ENCODE measurements at regions not wholly inside any gene's neighbourhood (a gene's known extent, or its start where the extent isn't known, plus 50 kb on each side); places are given as distances from the start of the nearest gene placed in this dataset.

GRCh38 chr16:85187886-85188285, 75.6 kb upstream of the CIBAR2 start:
- peaks cover 24% of the 10 kb centered on the region; the same call in 1 of the 2 replicates for H3K79me2 ChIP-seq (ENCODE audit: insufficient read depth)
- WGBS (ENCODE audit: low lambda C conversion rate) = 91% methylated on average over 9 of the region's 12 CpGs

More at GRCh38 chr16:85187886-85188285, 75.6 kb upstream of the CIBAR2 start:
- ChIA-PET POLR2A (interaction anchor here (1.4 kb wide), 1 partner anchor 13 kb away, joined by 5 read pairs; no protein-coding TSS in a partner anchor), CTCF (interaction anchor here (1.0 to 3.5 kb wide), 5 partner anchors 10 to 65 kb away, joined by 3 to 18 read pairs (median 4); no protein-coding TSS in a partner anchor)
- no peaks in the 10 kb centered on the region for H3K9me2 ChIP-seq
- peaks cover 4% of the 10 kb centered on the region for H3F3A ChIP-seq (replicated peaks; ENCODE audit: insufficient read depth)
- DNase-seq = no peak
- no peak overlapping the region for H3K4me2 ChIP-seq
- no peaks in the 10 kb centered on the region for H4K20me1 ChIP-seq (ENCODE audit: insufficient read depth)
- TF ChIP-seq FOXM1 (IDR thresholded peaks at IDR 0.05; ENCODE audit: low read depth) (no peak), ZBTB33 (IDR thresholded peaks at IDR 0.05; ENCODE audit: borderline replicate concordance, low read depth) (no peak), RCOR1 (IDR thresholded peaks at IDR 0.05; ENCODE audit: low read length) (no peak), CHD2 (IDR thresholded peaks at IDR 0.05; ENCODE audit: low read length, partially characterized antibody) (no peak), PBX3 (IDR thresholded peaks at IDR 0.05) (no peak), TCF12 (IDR thresholded peaks at IDR 0.05) (no peak), TEAD4 (IDR thresholded peaks at IDR 0.05; ENCODE audit: borderline replicate concordance, insufficient read depth) (no peak), REST (IDR thresholded peaks at IDR 0.05; ENCODE audit: low read depth, low read length) (no peak), SMC3 (IDR thresholded peaks at IDR 0.05; ENCODE audit: low read depth, low read length) (no peak), USF2 (IDR thresholded peaks at IDR 0.05; ENCODE audit: borderline replicate concordance, low read depth, low read length) (no peak), RFX5 (IDR thresholded peaks at IDR 0.05; ENCODE audit: low read length) (no peak), TAF1 (IDR thresholded peaks at IDR 0.05; ENCODE audit: borderline replicate concordance, low read depth, low read length) (no peak), RAD21 (IDR thresholded peaks at IDR 0.05; ENCODE audit: low read length) (no peak), EZH2phosphoT487 (IDR thresholded peaks at IDR 0.05; ENCODE audit: borderline replicate concordance, low read depth) (no peak)
- TF ChIP-seq, protein P1, sequence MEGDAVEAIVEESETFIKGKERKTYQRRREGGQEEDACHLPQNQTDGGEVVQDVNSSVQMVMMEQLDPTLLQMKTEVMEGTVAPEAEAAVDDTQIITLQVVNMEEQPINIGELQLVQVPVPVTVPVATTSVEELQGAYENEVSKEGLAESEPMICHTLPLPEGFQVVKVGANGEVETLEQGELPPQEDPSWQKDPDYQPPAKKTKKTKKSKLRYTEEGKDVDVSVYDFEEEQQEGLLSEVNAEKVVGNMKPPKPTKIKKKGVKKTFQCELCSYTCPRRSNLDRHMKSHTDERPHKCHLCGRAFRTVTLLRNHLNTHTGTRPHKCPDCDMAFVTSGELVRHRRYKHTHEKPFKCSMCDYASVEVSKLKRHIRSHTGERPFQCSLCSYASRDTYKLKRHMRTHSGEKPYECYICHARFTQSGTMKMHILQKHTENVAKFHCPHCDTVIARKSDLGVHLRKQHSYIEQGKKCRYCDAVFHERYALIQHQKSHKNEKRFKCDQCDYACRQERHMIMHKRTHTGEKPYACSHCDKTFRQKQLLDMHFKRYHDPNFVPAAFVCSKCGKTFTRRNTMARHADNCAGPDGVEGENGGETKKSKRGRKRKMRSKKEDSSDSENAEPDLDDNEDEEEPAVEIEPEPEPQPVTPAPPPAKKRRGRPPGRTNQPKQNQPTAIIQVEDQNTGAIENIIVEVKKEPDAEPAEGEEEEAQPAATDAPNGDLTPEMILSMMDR (IDR thresholded peaks at IDR 0.05) = no peak
- TF ChIP-seq, protein P2, sequence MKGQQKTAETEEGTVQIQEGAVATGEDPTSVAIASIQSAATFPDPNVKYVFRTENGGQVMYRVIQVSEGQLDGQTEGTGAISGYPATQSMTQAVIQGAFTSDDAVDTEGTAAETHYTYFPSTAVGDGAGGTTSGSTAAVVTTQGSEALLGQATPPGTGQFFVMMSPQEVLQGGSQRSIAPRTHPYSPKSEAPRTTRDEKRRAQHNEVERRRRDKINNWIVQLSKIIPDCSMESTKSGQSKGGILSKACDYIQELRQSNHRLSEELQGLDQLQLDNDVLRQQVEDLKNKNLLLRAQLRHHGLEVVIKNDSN (IDR thresholded peaks at IDR 0.05; ENCODE audit: borderline replicate concordance, low read depth) = no peak
- TF ChIP-seq, protein P3, sequence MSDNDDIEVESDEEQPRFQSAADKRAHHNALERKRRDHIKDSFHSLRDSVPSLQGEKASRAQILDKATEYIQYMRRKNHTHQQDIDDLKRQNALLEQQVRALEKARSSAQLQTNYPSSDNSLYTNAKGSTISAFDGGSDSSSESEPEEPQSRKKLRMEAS (IDR thresholded peaks at IDR 0.05; ENCODE audit: low read depth) = no peak
- TF ChIP-seq, protein P4, sequence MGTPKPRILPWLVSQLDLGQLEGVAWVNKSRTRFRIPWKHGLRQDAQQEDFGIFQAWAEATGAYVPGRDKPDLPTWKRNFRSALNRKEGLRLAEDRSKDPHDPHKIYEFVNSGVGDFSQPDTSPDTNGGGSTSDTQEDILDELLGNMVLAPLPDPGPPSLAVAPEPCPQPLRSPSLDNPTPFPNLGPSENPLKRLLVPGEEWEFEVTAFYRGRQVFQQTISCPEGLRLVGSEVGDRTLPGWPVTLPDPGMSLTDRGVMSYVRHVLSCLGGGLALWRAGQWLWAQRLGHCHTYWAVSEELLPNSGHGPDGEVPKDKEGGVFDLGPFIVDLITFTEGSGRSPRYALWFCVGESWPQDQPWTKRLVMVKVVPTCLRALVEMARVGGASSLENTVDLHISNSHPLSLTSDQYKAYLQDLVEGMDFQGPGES (IDR thresholded peaks at IDR 0.05; ENCODE audit: low read depth, low read length) = no peak
- H2AFZ ChIP-seq (ENCODE audit: low read depth) = no peak overlapping the region
- H3K36me3 ChIP-seq (replicated peaks in 1 of 2; ENCODE audit: control insufficient read depth in 1 of 2, insufficient read depth in 2 of 2, low read length in 1 of 2) = peaks cover 17 to 21% of the 10 kb centered on the region in 2 experiments
- no peak overlapping the region for H3K4me3 ChIP-seq (ENCODE audit: low read depth in 2 of 2, low read length in 1 of 2)
- H3K9ac ChIP-seq = no peak overlapping the region
- H3K4me1 ChIP-seq (ENCODE audit: control insufficient read depth in 1 of 2, insufficient read depth in 2 of 2, low read depth in 1 of 2, low read length in 1 of 2) = peaks cover 0 to 19% of the 10 kb centered on the region in 2 experiments; a peak in 1 of 4 replicates
- no peaks in the 10 kb centered on the region for H3K27me3 ChIP-seq (ENCODE audit: insufficient read depth)
- no peak overlapping the region; a peak in 1 of 4 replicates for H3K27ac ChIP-seq (ENCODE audit: low read depth in 2 of 2, low read length in 1 of 2)
- 0 out of 2 replicates have a peak, but pooled peaks cover 6% of the 10 kb centered on the region for H3K9me3 ChIP-seq
